Right lung (tissue), 2 donors: ENCODE measurements at regions not wholly inside any gene's neighbourhood (a gene's known extent, or its start where the extent isn't known, plus 50 kb on each side); places are given as distances from the start of the nearest gene placed in this dataset.

Experiments
- DNase-seq, 2 donors: peaks; one replicate each; pipeline ENCODE4 v3.0.0-alpha.2; 2013

DNA sequence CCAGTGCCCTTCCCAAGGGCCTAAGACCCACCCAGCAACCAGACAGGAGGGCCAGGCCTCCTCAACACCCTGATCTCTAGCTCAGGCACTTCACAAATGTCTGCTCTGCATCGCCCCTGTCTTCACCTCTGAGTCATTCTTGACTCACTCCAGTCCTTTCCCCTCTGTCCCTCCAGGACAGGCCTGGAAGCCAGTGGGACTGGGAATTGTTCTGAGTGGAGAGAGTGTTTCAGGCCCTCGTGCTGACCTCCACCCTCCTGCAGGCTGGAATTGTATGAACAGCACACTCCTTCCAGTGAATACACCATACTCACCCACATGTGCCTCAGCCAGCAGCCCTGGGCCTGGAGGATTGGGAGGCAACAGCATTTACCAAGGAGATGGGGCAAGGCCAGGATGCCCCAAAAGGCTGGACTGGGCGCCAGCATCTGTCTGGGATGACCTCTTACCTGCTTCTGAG lies 304.2 kb downstream of the CYP26B1 start:
- no peak for DNase-seq

DNA sequence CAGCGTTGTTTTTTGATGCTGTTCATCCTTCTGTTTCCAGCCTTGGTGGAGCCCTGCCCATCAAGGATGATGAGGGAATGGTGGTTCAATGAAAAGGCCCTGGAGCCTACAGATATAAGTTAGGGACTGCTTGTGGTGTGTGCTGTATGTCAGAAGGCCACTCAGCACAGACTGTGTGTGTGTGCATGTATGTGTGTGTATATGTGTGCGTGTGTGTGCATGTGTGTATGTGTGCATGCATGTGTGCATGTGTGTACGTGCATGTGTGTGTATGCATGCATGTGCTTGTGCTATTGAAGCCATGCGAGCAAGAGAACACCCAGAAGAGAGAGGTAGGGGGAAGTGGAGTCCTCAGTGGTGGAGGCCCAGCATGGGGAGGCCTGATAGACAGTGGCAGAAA lies 304.9 kb downstream of the CYP26B1 start:
- DNase-seq, result no peak

DNA sequence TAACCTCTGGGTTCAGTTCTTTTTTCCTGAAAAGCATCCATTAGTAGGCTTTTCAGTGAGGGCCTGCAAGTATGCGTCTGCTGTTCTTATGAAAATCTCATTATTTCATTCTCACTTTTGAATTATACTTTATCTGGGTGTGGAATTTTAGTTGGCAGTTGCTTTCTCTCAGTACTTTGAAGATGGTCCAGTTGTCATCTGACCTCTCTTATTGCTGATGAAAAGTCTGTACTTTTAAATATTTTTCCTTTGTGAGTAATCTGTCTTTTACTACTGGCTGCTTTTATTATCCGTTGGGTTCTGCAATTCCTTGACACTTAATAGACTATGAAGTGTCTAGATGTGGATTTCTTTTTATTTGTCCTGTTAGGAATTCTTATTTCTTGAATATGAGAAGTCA lies 307.8 kb downstream of the CYP26B1 start:
- peak; percentile 26 to 52 for DNase-seq

DNA sequence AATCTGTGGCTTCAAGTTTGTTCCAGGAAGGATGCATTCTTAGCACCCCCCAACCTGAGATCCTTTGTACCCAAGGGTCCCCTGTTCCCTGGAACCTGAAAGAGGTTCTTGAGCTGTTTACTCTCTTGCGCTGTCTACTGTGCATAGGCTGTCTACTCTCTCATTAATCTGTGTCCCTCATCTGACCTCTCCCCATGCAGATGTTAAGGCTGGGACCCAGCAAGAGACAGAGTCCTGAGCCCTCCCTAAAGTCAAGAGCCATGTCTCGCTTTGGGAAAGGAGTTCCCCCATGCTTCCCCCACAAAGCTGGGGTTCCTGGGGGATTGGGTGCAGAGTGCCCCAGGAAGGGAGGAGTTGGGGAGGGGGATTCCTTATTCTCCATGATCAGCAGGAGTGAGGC lies 312.9 kb downstream of the CYP26B1 start:
- DNase-seq, result no peak

DNA sequence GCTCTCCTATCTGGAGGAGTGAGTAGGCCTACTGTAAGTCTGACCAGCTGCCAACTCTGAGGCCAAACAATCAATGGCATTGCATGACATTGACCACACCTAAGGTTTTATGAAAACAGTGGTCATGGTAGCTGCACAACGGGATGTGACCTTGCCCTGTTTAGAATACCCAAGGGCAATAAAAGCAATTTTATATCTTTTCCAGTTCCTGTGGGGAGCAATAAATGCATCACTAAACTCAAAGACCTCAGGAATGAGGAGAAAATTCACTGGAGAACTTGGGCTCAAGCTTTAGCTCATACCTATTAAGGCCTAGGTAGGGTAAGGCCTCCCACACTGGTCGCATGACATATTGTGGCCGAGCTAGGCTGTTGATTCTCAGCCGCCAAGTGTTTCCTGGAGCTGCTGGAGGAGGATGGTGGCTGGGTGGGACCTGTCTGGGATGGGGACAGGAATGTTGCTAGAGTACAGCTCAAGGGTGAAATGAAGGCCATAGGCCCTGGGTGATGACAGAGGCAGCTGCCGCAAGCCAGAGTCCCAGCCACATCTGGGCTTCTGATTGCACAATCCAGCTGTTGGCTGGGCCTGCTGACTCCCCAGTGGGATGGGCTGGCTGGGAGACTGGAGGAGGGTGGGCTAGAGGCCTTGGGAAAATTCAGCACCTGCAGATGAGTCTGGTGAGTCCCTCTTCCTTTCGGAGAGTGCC lies 313.7 kb downstream of the CYP26B1 start:
- peak; percentile 56 to 61 for DNase-seq

DNA sequence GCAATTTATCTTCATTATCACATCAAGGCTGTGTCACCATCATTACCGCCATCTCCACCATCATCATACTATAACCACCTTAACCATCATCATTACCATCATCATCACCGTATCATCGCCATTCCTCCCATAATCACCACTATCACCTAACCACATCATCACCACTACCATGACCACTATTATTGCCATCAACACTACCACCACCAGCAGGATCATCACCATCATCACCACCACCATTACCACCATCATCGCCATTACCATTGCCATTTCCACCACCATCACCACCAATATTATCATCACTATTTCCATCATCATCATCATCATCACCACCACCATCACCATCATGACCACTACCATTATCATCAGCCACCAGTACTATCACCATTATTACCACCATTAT lies 314.4 kb downstream of the CYP26B1 start:
- no peak for DNase-seq

DNA sequence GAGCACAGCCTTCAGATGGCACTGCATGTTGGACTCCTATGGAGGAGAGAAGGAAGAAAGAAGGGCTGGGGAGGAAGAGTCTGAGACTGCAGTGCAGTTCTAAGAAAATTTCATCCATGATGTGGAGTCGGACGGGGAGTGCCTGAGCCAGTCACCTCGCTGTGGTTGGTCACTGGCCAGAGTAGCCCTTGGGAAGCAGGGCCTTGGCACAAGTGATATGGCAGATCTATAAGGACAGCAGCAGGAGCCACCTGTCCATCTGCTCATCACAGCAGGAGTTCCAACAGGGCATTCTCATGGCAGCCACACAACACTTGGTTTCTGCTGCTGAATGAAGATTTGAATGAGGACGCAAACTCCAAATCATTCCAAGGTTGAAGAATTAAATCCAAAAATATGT lies 314.8 kb downstream of the CYP26B1 start:
- DNase-seq, result no peak

DNA sequence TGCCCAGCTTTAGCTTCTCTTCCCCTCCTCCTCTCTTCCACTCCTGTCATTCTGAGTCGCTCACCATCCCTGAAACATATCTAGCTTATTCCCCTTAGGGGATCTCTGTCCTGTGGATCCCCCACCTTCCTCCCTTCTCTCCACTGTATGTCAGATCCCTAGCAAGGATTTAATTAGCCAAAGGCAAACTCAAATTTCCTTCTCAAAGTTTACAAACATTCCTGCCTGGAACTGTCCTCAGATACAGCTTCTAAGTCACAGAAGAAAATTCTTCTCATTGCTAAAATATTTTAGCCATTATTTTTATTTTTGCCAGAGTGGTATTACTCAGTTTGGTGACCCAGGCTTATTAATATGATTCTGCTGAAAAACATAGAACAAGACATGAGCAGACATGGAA lies 315.3 kb downstream of the CYP26B1 start:
- no peak for DNase-seq

DNA sequence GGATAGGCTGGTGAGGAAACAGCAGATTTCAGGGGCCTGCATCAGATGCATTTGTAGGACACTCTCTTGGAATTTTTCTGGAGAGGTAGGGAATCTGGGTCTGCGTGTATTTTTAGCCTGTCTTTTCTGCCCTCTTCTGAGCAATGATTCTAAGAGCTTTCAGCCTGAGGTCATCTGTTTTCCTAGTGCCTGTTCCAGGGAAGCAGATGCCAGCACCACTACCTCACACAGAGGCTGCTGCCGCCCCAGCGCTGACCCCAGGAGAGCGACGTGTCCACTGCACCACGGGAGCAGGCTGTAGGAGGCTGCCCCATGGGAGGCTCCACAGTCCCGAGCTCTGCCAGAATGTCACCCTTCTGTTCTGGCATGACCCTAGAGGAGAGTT lies 316.5 kb downstream of the CYP26B1 start:
- no peak for DNase-seq

DNA sequence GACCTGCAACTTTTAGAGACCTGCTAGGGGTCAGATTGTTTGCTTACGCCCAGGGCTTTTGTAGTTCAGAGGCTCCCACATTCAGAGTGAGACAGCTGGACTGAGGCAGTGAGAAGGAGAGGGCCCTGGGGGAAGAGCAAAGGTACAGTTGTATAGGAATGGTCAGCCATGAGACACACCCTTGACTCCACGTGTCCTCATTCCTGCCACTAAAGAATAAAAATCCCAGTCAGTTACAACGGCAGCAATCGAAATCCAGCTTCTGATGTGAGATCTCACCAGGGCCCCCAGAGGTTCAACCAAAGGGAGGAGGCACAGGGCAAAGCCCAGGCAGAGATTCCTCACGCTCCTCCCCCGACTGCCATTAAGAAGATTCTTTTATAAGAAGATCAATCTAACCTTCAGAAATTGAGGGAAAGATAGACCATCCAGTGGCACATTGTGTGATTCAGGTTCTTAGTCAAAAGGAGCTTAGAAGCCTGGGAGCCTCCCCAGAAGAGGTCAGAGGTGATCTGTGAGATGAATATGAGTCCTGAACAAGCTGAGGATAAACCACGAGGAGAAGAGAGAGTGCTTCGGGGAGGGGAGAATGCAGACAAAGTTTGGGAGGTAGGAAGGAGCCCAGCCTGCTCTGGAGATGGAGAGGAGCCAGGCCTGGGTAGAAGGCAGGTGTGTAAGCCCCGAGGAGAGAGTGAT lies 317.0 kb downstream of the CYP26B1 start:
- no peak for DNase-seq

DNA sequence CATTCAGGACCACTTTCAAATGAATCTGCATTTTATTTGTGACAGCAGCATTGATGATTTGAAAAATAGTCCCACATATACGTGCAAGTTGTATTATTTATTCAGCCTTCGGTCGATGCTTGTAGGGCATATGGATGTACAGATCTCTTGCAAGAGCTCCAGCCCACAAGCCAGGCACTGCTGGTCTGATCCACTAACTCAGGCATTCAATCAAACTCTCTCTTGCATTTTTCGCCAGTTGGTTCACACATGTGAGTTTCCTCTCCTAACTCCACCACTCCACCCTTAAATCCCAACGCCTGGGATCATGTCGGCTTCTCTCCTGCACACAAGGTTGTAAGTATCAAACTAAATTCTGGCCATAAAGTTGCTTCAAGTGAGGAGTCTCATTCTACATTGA lies 318.7 kb downstream of the CYP26B1 start:
- DNase-seq, result no peak

DNA sequence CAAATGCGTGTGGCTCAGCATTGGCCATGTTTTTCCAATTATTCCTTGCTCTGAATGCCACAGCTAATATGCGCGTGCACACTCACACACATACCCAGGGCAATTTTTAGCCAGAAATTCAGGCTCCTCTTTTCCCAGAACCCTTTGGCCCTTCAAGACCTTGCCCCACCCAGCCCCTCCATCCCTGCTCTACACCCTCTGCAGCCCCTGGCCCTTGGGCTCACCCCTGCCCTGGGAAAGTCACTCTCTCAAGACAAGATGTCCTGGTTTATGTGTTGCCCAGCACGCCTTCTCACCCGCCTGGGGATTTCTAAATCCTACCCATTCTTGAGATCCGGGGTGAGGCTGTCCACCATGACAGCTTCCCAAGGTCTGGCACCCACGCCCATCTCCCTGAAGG lies 319.7 kb downstream of the CYP26B1 start:
- DNase-seq, result no peak

DNA sequence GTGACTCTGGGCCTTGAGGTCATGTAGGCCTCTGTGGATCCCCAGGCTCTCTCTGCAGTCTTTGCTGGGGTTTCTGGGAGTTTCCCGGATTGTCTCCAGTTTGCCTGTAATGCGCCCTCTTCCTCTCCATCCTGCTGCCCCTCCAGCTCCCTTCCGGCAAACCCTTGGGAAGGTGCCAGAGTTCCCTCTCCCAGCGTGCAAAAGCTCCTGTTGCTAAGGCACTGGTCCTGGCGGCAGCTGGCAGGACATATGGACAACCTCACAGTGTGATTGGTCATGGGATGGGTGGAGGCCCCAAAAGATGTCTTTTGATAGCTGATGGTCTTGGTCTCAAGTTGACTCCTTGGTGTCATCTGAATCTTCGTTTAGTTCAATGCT lies 320.1 kb downstream of the CYP26B1 start:
- DNase-seq, result no peak

DNA sequence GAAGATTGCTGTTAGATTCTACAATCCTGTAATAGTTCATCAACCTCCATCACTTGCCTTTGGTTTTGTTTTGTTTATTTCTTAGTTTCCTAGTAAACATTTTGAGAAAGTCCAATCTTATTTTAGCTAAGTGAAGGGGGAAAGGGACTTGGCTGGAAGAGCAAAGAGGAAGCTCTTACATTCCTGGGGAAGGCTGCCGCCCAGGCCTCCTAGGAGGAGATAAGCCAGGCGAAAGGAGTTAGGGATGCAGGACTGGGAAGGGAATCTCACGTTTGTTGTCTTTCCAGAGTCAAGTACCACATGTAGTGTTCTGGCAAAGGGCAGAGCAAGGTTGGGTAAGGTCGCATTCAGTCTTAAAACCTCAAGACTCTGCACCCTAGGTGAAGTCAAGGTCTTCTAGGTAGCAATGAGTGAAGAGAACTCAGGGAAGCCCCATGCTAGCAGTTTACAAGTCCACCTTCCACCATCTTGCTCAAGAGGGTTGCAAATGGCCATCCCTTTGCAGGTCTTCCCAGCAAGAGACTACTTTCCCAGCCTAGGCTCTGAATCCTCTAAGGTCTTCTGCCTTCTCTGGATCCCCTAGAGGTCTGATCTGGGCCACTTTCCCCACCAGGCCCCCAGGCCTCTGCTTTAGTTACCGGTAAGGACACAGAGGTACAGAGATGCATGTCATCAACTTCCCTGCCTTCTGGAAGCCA lies 320.7 kb downstream of the CYP26B1 start:
- peak; percentile 54 to 72 for DNase-seq

DNA sequence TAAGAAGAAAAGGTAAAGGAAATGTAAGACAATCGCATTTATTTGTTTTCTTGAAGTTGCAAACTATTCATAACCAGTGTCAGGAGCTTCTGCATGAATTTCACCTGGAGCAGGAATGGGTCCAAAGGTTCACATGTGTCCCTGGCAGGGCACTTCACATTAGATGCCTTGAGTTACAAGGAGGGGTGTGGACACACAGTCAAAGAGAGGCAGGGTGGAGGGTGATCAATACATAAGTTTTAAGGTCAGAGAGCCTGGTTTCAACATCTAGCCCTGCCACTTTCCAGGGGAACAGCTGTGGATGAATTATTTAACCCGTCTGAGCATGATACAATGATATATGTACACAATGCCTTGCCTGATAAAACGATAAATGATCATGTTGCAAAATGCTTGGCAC lies 321.4 kb downstream of the CYP26B1 start:
- DNase-seq, result no peak

DNA sequence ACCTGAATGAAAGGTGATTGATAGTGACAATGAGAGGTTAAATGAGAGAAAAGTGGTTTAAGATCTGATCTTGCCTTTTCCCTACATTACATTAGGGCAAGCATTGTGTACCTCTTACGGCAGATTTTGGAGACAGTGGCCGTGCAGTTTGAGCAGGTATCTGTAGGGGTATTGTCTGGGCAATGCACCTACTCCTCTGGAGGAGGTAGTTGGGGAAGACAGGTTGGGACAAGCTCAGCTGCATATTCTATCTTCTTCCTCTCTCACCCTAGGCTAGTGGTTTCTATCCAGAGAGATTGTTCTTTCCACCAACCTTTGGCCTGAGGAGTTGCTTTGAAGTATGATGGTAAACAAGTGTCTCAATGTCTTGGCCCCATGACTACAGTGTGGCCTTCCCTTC lies 323.2 kb downstream of the CYP26B1 start:
- no peak for DNase-seq

DNA sequence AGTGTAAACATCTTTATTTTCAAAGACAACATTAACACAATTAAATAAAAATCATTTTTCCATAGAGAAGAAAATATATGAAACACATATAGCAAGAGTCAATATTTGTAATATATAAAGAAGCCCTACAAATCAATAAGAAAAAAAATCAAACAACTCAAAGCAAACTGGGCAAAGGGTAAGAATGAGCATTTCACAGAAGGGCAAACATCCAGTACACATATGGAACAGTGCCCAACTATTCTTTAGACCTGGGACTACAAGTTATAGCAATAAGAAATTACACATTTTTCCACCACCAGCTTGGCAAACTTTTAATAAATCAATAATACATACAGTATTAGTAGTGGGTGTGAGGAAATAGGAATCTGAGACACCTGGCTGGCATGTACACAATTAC lies 324.1 kb downstream of the CYP26B1 start:
- DNase-seq, result no peak

DNA sequence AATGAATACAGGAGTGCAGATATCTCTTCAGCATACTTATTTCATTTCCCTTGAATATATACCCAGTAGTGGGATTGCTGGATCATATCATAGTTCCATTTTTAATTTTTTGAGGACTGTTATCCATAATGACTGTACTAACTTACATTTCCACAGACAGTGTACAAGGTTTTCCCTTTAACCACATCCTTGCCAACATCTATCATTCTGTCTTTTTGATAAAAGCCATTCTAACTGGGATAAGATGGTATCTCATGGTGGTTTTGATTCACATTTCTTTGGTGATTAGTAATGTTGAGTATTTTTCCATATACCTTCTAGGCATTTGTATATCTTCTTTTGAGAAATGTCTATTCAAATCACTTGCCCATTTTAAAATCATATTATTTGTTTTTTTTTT lies 325.2 kb downstream of the CYP26B1 start:
- DNase-seq, result no peak

DNA sequence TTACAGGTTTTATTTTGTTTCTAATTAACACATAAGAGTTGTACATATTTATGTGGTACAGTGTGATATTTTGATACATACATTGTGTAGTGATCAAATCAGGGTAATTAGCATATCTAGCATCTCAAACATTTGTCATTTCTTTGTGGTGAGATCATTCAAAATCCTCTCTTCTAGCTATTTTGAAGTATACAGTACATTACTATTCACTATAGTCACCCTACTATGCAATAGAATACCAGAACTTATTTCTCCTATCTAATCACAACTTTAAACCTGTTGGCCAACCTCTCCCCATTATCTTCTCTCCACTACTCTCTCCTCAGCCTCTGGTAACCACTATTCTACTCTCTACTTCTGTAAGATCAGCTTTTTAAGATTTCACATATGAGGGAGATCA lies 325.8 kb downstream of the CYP26B1 start:
- DNase-seq, result no peak

DNA sequence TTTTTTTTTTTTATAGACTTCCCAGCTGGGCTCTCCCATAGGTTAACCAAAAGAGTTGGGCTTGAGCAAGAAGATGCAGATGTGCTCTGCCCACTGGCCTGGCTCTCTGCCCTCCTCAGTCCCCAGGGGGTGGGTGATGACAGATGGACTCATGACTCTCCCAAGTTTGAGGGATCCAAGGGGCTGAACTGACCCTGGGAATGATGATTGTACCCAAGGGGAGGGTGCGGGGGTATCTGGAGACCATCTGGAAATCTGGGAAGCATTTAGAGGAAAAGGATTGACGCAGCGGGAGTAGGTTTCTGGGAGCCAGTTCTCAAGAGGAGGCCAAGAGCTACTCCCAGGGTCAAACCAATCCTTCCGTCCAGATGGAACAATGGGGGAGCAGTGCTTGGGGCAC lies 330.8 kb downstream of the CYP26B1 start:
- no peak for DNase-seq

DNA sequence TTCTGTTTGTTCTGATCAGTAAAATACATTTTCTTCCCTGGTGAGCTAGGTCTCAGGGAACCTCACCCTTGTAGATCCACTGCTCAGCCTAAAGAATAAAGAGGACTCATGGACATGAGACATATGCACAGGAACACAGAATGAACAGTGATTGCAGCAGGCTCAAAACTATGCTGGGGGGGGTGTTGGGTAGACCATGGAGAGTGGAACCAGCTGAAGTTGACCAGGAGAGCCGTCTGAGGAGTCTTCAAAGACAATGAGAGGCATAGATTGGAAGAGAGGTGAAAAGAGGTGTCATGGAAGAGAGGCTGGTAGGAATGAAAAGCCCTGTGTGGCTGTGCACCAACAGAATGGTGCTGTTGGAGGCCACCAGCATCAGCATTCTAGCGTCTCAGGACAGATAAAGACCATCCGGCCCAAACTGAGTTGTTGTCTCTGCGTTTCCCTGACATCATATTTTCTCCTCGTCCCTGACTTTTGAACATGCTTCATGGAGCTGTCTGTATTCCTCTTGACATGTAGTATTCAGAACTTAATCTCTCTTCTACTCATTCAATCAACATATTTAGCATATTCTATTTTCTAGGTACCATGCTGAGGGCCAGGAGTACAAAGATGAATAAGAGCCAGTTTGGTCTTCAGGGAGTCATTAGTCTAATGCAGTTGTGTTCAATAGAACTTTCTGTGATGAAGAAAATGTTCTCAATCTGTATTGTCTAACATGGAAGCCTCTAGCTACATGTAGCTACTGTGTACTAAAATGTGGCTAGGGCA lies 331.8 kb downstream of the CYP26B1 start:
- DNase-seq, result no peak

DNA sequence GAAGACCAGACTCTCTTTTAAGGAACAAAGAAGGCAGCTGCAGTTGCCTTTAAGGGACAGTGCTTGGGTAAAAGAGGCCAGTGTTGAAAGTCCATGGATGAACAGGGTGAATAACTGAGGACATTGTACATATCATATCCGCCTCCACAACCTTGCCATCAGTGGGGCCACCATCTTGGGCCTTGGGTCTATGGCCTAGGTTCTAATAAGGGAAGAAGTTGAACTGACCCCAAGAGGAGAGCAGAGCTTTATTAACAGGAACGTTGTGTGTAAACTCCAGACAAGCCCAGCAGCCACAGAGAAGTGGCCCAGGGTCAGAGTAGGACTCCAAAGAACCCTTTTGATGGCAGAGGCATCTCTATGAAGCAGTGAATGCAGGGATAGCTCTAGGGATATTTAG lies 332.8 kb downstream of the CYP26B1 start:
- DNase-seq, result no peak
